Transverse colon (tissue), 4 donors: ENCODE measurements at regions not wholly inside any gene's neighbourhood (a gene's known extent, or its start where the extent isn't known, plus 50 kb on each side); places are given as distances from the start of the nearest gene placed in this dataset.

Experiments
- POLR2AphosphoS5 ChIP-seq, 3 donors: sonication (generic); formaldehyde crosslinking; IDR thresholded peaks; one replicate each; pipeline ENCODE4 v1.6.1; 2016; ENCODE audit warnings: antibody characterized with exemption in 3 of 3
- TF ChIP-seq, protein P1 (sequence below), 5 experiments: fragments of 200-600 bp in 3 of 5; fragments of 450-650 bp in 2 of 5; sonication (generic) in 3 of 5; IDR thresholded peaks; 1 replicate in 2 of 5; 2 replicates in 3 of 5; pipeline ENCODE4 v1.5.1; 2016 to 2017; ENCODE audit warnings: antibody characterized with exemption in 5 of 5, inconsistent platforms in 3 of 5, mild to moderate bottlenecking in 2 of 5, moderate library complexity in 1 of 5

DNA sequence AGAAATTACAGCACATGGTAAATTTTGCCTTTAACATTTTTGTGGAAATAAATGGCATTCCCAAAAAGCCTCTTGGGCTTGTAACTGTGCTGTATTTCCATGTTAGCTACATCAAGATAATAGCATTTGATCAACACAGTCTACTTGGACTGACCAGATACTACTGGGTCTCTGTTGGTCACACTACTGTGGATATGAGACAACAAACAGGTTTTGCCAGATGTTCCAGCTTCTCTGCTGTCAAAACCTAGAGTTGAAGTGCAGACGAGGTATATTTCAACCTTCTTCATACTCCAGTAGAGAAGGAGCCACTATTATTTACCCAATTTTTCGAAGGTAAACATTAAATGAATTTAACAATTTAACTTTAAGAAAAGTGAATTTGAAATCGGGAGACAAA lies 284.7 kb upstream of the CITED2 start:
- TF ChIP-seq, protein P1, sequence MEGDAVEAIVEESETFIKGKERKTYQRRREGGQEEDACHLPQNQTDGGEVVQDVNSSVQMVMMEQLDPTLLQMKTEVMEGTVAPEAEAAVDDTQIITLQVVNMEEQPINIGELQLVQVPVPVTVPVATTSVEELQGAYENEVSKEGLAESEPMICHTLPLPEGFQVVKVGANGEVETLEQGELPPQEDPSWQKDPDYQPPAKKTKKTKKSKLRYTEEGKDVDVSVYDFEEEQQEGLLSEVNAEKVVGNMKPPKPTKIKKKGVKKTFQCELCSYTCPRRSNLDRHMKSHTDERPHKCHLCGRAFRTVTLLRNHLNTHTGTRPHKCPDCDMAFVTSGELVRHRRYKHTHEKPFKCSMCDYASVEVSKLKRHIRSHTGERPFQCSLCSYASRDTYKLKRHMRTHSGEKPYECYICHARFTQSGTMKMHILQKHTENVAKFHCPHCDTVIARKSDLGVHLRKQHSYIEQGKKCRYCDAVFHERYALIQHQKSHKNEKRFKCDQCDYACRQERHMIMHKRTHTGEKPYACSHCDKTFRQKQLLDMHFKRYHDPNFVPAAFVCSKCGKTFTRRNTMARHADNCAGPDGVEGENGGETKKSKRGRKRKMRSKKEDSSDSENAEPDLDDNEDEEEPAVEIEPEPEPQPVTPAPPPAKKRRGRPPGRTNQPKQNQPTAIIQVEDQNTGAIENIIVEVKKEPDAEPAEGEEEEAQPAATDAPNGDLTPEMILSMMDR (IDR thresholded peaks at IDR 0.05) = no peak
- TF ChIP-seq POLR2AphosphoS5 (IDR thresholded peaks at IDR 0.05) = no peak
